Osteocyte (in vitro differentiated cells): ENCODE measurements at regions not wholly inside any gene's neighbourhood (a gene's known extent, or its start where the extent isn't known, plus 50 kb on each side); places are given as distances from the start of the nearest gene placed in this dataset.

ENCODE experiments used
- DNase-seq: peaks from one replicate; pipeline ENCODE4 v3.0.0; 2021; ENCODE audit warnings: mixed read lengths; ENCODE audit not compliant: unreplicated experiment; ENCODE audit errors: extremely low spot score
- H3K27ac Mint-ChIP-seq: one replicate; pipeline ENCODE4 v1.8.0; 2021; ENCODE audit warnings: mild to moderate bottlenecking, mixed read lengths; ENCODE audit not compliant: unreplicated experiment
- H3K27me3 Mint-ChIP-seq: one replicate; pipeline ENCODE4 v1.8.0; 2021; ENCODE audit warnings: mixed read lengths; ENCODE audit not compliant: unreplicated experiment
- H3K36me3 Mint-ChIP-seq: one replicate; pipeline ENCODE4 v1.8.0; 2021; ENCODE audit warnings: mixed read lengths; ENCODE audit not compliant: unreplicated experiment
- H3K4me1 Mint-ChIP-seq: one replicate; pipeline ENCODE4 v1.8.0; 2021; ENCODE audit warnings: mixed read lengths; ENCODE audit not compliant: unreplicated experiment
- H3K4me3 Mint-ChIP-seq: one replicate; pipeline ENCODE4 v1.8.0; 2021; ENCODE audit warnings: mild to moderate bottlenecking, moderate library complexity, mixed read lengths; ENCODE audit not compliant: unreplicated experiment
- H3K9me3 Mint-ChIP-seq: one replicate; pipeline ENCODE4 v1.8.0; 2021; ENCODE audit warnings: mixed read lengths; ENCODE audit not compliant: unreplicated experiment
- TF ChIP-seq, protein P1 (sequence below): fragments of 200-600 bp; sonication (generic); IDR thresholded peaks from 2 replicates; pipeline ENCODE4 v1.5.0; 2021; ENCODE audit warnings: antibody characterized with exemption, mild to moderate bottlenecking, moderate library complexity

GRCh38 chr2:173584000-173584399, 229.3 kb downstream of the CDCA7 start:
- no peak for DNase-seq
- TF ChIP-seq, protein P1, sequence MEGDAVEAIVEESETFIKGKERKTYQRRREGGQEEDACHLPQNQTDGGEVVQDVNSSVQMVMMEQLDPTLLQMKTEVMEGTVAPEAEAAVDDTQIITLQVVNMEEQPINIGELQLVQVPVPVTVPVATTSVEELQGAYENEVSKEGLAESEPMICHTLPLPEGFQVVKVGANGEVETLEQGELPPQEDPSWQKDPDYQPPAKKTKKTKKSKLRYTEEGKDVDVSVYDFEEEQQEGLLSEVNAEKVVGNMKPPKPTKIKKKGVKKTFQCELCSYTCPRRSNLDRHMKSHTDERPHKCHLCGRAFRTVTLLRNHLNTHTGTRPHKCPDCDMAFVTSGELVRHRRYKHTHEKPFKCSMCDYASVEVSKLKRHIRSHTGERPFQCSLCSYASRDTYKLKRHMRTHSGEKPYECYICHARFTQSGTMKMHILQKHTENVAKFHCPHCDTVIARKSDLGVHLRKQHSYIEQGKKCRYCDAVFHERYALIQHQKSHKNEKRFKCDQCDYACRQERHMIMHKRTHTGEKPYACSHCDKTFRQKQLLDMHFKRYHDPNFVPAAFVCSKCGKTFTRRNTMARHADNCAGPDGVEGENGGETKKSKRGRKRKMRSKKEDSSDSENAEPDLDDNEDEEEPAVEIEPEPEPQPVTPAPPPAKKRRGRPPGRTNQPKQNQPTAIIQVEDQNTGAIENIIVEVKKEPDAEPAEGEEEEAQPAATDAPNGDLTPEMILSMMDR: no peak
- no peaks in the 10 kb centered on the region for H3K9me3 Mint-ChIP-seq
- no peaks in the 10 kb centered on the region for H3K36me3 Mint-ChIP-seq
- H3K4me1 Mint-ChIP-seq: peaks cover 21% of the 10 kb centered on the region
- no peak overlapping the region for H3K4me3 Mint-ChIP-seq
- no peak overlapping the region for H3K27ac Mint-ChIP-seq
- no peaks in the 10 kb centered on the region for H3K27me3 Mint-ChIP-seq

DNA sequence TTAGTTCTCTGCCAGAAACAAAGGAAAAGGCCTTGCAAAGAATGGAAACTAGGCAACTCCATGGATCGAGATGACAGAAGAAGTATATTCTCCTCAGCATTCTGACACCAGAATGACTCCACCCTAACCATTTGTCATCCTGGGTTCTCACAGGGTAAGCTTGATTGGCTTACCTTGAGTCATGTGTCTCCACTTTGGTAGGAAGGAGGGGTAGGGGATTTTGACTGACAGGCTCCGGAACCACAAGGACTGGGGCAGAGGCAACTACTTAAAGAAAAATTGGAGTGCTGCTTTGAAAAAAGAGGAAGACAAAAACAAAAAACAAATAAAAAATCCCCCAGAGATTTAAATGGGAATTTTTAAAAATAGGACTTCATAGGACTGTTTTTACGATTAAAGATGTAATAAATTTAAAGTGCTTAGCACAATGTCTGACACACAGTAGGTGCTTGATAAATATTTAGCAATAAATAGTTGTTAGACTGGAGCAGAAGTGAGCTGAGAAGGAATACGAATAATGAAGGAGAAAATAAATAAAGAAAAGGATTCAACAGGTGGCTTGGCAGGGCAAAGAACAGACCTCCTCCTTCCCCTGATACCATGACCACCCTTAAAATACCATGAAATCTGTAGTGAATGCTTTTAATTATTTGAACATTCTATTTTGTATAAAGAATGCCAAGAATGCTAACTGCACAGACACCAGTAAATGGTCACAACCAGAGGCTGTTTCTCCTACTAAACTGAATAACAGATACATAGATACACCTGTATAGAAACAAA, 230.2 kb downstream of the CDCA7 start:
- Mint-ChIP-seq H3K27me3 (no peaks in the 10 kb centered on the region), H3K4me3 (no peak overlapping the region), H3K27ac (no peak overlapping the region), H3K36me3 (no peaks in the 10 kb centered on the region), H3K9me3 (no peaks in the 10 kb centered on the region), H3K4me1 (peaks cover 29% of the 10 kb centered on the region)
- no peak for DNase-seq
- TF ChIP-seq, protein P1: no peak

DNA sequence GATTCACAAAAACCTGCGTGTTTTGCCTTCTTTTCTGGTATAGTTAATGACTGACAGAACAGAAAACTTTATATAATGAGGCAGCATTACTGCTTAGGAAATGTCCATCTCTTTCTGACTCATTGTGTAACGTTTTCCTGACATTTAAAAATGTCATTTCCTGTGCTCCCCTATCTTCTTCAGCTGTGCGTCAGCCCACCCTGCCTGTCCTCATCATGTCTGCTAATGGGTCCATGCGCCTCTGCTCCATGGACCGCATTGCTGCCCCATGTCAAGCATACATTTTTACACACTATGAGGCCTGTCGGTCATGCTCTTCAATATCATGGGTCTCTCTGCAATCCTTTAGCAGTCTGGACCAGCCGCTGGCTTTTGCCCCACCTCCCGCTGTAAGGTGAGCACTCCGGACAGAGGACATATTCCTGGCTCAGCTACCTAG, 234.3 kb downstream of the CDCA7 start:
- no peak overlapping the region for H3K27ac Mint-ChIP-seq
- no peaks in the 10 kb centered on the region for H3K27me3 Mint-ChIP-seq
- H3K9me3 Mint-ChIP-seq: peaks cover 7% of the 10 kb centered on the region
- no peak overlapping the region for H3K4me3 Mint-ChIP-seq
- no peak for DNase-seq
- TF ChIP-seq, protein P1: no peak
- no peaks in the 10 kb centered on the region for H3K36me3 Mint-ChIP-seq
- H3K4me1 Mint-ChIP-seq: peaks cover 33% of the 10 kb centered on the region

DNA sequence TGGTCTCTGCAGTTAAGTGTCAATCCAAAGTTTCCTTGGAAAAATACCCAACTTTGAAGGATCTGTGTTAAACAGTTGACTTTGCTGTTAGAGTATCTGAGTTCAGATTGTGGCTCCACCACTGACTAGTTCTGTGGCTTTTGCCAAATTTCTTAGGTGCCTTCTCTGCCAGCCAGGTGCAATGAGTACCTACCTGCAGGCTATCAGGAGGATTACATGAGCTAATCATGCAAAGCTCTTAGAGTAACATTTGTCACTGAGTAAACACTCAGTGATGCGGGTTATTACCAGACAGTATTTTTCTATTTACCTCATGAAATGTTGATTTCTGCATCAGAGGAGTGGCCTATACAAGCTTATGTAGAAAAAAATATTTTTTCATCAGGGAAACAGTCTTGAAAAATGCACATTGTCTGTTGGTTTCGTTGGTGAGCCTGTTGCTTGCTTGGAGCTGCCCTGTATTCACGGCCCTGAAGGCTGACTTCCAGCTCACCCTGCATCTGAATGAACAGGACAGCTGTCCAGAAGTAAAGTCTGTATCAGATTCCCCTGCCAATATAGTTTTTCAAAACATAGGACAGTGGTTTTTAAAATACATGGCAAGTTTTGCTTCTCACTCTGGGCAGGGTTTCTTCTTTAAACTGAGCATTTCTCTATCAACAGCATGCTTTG, 235.1 kb downstream of the CDCA7 start:
- Mint-ChIP-seq H3K36me3 (no peaks in the 10 kb centered on the region), H3K4me1 (peaks cover 31% of the 10 kb centered on the region), H3K27me3 (no peaks in the 10 kb centered on the region), H3K9me3 (peaks cover 7% of the 10 kb centered on the region), H3K27ac (peak overlapping the region; percentile 89), H3K4me3 (no peak overlapping the region)
- TF ChIP-seq, protein P1: no peak
- no peak for DNase-seq

- peak overlapping the region; percentile 89 for H3K27ac Mint-ChIP-seq
- H3K36me3 Mint-ChIP-seq: no peaks in the 10 kb centered on the region
- H3K4me3 Mint-ChIP-seq: no peak overlapping the region
- H3K27me3 Mint-ChIP-seq: no peaks in the 10 kb centered on the region
- TF ChIP-seq, protein P1: no peak
- H3K9me3 Mint-ChIP-seq: peaks cover 7% of the 10 kb centered on the region
- peaks cover 26% of the 10 kb centered on the region for H3K4me1 Mint-ChIP-seq
- no peak for DNase-seq
Observed at GRCh38 chr2:173590276-173590861, 235.7 kb downstream of the CDCA7 start.
